ENCODE measurements at regions not wholly inside any gene's neighbourhood (a gene's known extent, or its start where the extent isn't known, plus 50 kb on each side); places are given as distances from the start of the nearest gene placed in this dataset.

DNA sequence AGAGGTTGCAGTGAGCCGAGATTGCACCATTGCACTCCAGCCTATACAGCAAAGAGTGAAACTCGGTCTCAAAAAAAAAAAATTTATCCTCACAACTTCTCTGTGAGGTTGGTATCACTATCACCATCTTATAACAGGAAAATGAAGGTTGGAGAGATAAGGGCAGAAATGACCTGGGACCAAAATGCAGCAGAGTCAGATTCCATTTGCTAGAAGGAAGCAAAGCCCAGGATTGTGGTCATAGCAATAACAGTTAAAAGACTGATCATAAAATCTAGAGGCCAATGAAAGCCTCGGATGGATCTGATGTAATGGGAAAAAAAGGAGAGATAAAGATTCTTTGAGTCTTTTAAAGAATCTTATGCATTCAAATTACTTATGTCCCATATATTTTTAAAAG lies 69.6 kb upstream of the TEKT1 start:
- TF ChIP-seq, protein P1, sequence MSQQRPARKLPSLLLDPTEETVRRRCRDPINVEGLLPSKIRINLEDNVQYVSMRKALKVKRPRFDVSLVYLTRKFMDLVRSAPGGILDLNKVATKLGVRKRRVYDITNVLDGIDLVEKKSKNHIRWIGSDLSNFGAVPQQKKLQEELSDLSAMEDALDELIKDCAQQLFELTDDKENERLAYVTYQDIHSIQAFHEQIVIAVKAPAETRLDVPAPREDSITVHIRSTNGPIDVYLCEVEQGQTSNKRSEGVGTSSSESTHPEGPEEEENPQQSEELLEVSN (IDR thresholded peaks at IDR 0.05): no peak
- TF ChIP-seq EP300 (IDR thresholded peaks at IDR 0.05; ENCODE audit: borderline replicate concordance in 1 of 2, low read depth in 2 of 2, low read length in 2 of 2) (no peak), POLR2A (IDR thresholded peaks at IDR 0.05; ENCODE audit: control extremely low read depth in 1 of 2, low read depth in 2 of 2, low read length in 2 of 2) (no peak), POLR2AphosphoS5 (IDR thresholded peaks at IDR 0.05; ENCODE audit: low read depth, low read length) (no peak), ZNF274 (IDR thresholded peaks at IDR 0.05; ENCODE audit: borderline replicate concordance, extremely low read depth, low read length) (no peak), MAFK (IDR thresholded peaks at IDR 0.05; ENCODE audit: low read depth, low read length) (no peak), EZH2 (IDR thresholded peaks at IDR 0.05; ENCODE audit: low read depth, low read length, severe bottlenecking) (no peak), BRCA1 (IDR thresholded peaks at IDR 0.05; ENCODE audit: low read depth, low read length) (no peak), TEAD4 (IDR thresholded peaks at IDR 0.05; ENCODE audit: low read depth, low read length) (no peak), CREB1 (IDR thresholded peaks at IDR 0.05) (no peak), CHD1 (IDR thresholded peaks at IDR 0.05; ENCODE audit: low read depth, low read length) (no peak)
- TF ChIP-seq, protein P2, sequence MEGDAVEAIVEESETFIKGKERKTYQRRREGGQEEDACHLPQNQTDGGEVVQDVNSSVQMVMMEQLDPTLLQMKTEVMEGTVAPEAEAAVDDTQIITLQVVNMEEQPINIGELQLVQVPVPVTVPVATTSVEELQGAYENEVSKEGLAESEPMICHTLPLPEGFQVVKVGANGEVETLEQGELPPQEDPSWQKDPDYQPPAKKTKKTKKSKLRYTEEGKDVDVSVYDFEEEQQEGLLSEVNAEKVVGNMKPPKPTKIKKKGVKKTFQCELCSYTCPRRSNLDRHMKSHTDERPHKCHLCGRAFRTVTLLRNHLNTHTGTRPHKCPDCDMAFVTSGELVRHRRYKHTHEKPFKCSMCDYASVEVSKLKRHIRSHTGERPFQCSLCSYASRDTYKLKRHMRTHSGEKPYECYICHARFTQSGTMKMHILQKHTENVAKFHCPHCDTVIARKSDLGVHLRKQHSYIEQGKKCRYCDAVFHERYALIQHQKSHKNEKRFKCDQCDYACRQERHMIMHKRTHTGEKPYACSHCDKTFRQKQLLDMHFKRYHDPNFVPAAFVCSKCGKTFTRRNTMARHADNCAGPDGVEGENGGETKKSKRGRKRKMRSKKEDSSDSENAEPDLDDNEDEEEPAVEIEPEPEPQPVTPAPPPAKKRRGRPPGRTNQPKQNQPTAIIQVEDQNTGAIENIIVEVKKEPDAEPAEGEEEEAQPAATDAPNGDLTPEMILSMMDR (IDR thresholded peaks at IDR 0.05; ENCODE audit: control extremely low read depth in 1 of 3, insufficient read depth in 1 of 3, low read depth in 1 of 3, low read length in 3 of 3): no peak
- TF ChIP-seq, protein P3, sequence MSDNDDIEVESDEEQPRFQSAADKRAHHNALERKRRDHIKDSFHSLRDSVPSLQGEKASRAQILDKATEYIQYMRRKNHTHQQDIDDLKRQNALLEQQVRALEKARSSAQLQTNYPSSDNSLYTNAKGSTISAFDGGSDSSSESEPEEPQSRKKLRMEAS (IDR thresholded peaks at IDR 0.05): no peak
- TF ChIP-seq, protein P4, sequence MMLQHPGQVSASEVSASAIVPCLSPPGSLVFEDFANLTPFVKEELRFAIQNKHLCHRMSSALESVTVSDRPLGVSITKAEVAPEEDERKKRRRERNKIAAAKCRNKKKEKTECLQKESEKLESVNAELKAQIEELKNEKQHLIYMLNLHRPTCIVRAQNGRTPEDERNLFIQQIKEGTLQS (IDR thresholded peaks at IDR 0.05; ENCODE audit: insufficient read depth, low read depth, low read length): no peak
